ENCODE measurements at regions not wholly inside any gene's neighbourhood (a gene's known extent, or its start where the extent isn't known, plus 50 kb on each side); places are given as distances from the start of the nearest gene placed in this dataset.

GRCh38 chr4:108336076-108336475, 167.3 kb upstream of the LEF1 start:
- Histone ChIP-seq H2BK5ac (ENCODE audit: low read depth, low read length, poor library complexity, severe bottlenecking) (no peak overlapping the region), H3K27ac (ENCODE audit: low read length, poor library complexity, severe bottlenecking) (no peak overlapping the region), H3K14ac (ENCODE audit: low read length in 2 of 2) (no peak overlapping the region), H3K18ac (ENCODE audit: low read depth in 1 of 2, low read length in 2 of 2) (no peak overlapping the region), H3K23ac (ENCODE audit: low read length in 2 of 2) (no peak overlapping the region), H3K79me1 (replicated peaks; ENCODE audit: low read length, poor library complexity, severe bottlenecking) (no peaks in the 10 kb centered on the region), H3K4me1 (ENCODE audit: control insufficient read depth, insufficient read depth, low read depth, low read length) (no peaks in the 10 kb centered on the region), H3K9ac (ENCODE audit: low read length) (no peak overlapping the region), H2AFZ (ENCODE audit: low read depth, low read length) (no peak overlapping the region), H4K91ac (ENCODE audit: low read length) (no peak overlapping the region), H3K36me3 (ENCODE audit: control insufficient read depth in 1 of 2, insufficient read depth in 2 of 2, low read depth in 1 of 2, low read length in 2 of 2) (no peaks in the 10 kb centered on the region), H3K4me3 (ENCODE audit: insufficient read depth in 1 of 2, low read depth in 1 of 2, low read length in 2 of 2) (no peak overlapping the region), H4K8ac (ENCODE audit: low read length) (no peak overlapping the region), H2BK15ac (ENCODE audit: low read depth, poor library complexity, severe bottlenecking) (no peak overlapping the region), H3K9me3 (ENCODE audit: control insufficient read depth, low read length) (no peaks in the 10 kb centered on the region), H3K4me2 (ENCODE audit: low read length, poor library complexity, severe bottlenecking) (no peak overlapping the region), H3K27me3 (ENCODE audit: control insufficient read depth in 1 of 2, insufficient read depth in 1 of 2, low read length in 2 of 2) (peaks cover 0 to 41% of the 10 kb centered on the region in 2 experiments), H2AK5ac (ENCODE audit: low read length, severe bottlenecking) (no peak overlapping the region), H2BK120ac (ENCODE audit: low read depth, low read length) (no peak overlapping the region), H2BK12ac (ENCODE audit: low read length in 2 of 2) (no peak overlapping the region), H3K4ac (ENCODE audit: low read depth in 1 of 2, low read length in 2 of 2) (no peak overlapping the region)
- DNase-seq: peak; percentile 74

DNA sequence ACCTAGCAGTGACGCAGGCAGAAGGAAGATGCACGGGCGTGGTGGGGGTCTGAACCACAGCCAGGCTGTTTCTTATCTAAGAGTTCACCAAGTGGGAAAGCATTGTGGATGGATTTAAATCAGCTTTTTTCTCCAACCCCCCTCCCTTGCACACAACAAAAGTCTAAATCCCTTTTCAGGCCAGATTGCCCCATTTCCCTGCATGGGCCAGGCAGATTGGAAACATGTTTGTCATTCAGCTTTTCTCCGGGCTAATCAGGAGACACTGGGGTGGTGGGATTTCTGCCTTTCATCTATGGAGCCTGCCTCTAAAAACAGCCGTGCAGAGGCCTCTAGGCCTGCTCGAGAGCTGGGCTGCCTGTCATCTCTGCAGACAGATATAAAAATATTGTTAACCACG, 166.3 kb upstream of the LEF1 start:
- 56% methylated on average over 5 of the region's 7 CpGs for WGBS

DNA sequence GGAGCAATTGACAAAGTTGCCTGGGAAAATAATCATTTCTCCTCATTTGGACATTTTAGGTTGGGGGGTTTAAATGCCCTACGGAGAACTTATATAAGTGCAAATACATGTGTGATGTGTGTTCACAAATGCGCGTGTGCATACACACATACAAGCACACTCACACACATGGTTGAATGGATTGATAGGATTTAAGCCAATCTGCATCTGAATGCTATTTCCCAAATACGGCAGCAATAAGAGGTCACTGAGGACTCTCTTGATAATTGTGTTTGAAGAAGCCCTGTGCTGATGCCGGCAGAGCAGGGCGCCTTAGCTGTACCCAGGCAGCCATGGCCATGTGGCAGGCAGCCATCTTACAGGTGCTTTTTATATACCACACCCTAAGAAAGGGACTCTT, 165.3 kb upstream of the LEF1 start:
- DNase-seq: no peak
- Histone ChIP-seq H3K27me3 (ENCODE audit: control insufficient read depth in 1 of 2, insufficient read depth in 1 of 2, low read length in 2 of 2) (peaks cover 0 to 28% of the 10 kb centered on the region in 2 experiments), H3K18ac (ENCODE audit: low read depth in 1 of 2, low read length in 2 of 2) (peak overlapping the region in 1 of 2 experiments; percentile 0), H2AK5ac (ENCODE audit: low read length, severe bottlenecking) (no peak overlapping the region), H2BK120ac (ENCODE audit: low read depth, low read length) (no peak overlapping the region), H3K27ac (ENCODE audit: low read length, poor library complexity, severe bottlenecking) (no peak overlapping the region), H3K4me2 (ENCODE audit: low read length, poor library complexity, severe bottlenecking) (no peak overlapping the region), H4K8ac (ENCODE audit: low read length) (no peak overlapping the region), H3K9ac (ENCODE audit: low read length) (no peak overlapping the region), H3K23ac (ENCODE audit: low read length in 2 of 2) (no peak overlapping the region), H3K4me3 (ENCODE audit: insufficient read depth in 1 of 2, low read depth in 1 of 2, low read length in 2 of 2) (no peak overlapping the region), H4K91ac (ENCODE audit: low read length) (no peak overlapping the region), H2AFZ (ENCODE audit: low read depth, low read length) (no peak overlapping the region), H2BK15ac (ENCODE audit: low read depth, poor library complexity, severe bottlenecking) (no peak overlapping the region), H3K14ac (ENCODE audit: low read length in 2 of 2) (no peak overlapping the region), H3K4ac (ENCODE audit: low read depth in 1 of 2, low read length in 2 of 2) (no peak overlapping the region), H3K4me1 (ENCODE audit: control insufficient read depth, insufficient read depth, low read depth, low read length) (no peaks in the 10 kb centered on the region), H3K9me3 (ENCODE audit: control insufficient read depth, low read length) (no peaks in the 10 kb centered on the region), H2BK12ac (ENCODE audit: low read length in 2 of 2) (peak overlapping the region in 1 of 2 experiments; percentile 63), H3K79me1 (replicated peaks; ENCODE audit: low read length, poor library complexity, severe bottlenecking) (no peaks in the 10 kb centered on the region), H2BK5ac (ENCODE audit: low read depth, low read length, poor library complexity, severe bottlenecking) (no peak overlapping the region), H3K36me3 (ENCODE audit: control insufficient read depth in 1 of 2, insufficient read depth in 2 of 2, low read depth in 1 of 2, low read length in 2 of 2) (no peaks in the 10 kb centered on the region)
- WGBS: 94% methylated on average over 5 of the region's 6 CpGs

More for the DNA sequence above, 166.3 kb upstream of the LEF1 start:
- H3K4me2 ChIP-seq (ENCODE audit: low read length, poor library complexity, severe bottlenecking): no peak overlapping the region
- DNase-seq: no peak
- no peaks in the 10 kb centered on the region for H3K4me1 ChIP-seq (ENCODE audit: control insufficient read depth, insufficient read depth, low read depth, low read length)
- no peak overlapping the region for H2AK5ac ChIP-seq (ENCODE audit: low read length, severe bottlenecking)
- H3K9ac ChIP-seq (ENCODE audit: low read length): no peak overlapping the region
- H2BK5ac ChIP-seq (ENCODE audit: low read depth, low read length, poor library complexity, severe bottlenecking): no peak overlapping the region
- H2BK15ac ChIP-seq (ENCODE audit: low read depth, poor library complexity, severe bottlenecking): peak overlapping the region; percentile 44
- H2BK120ac ChIP-seq (ENCODE audit: low read depth, low read length): no peak overlapping the region
- no peak overlapping the region for H3K4me3 ChIP-seq (ENCODE audit: insufficient read depth in 1 of 2, low read depth in 1 of 2, low read length in 2 of 2)
- peak overlapping the region in 1 of 2 experiments; percentile 69 for H3K4ac ChIP-seq (ENCODE audit: low read depth in 1 of 2, low read length in 2 of 2)
- H4K91ac ChIP-seq (ENCODE audit: low read length): no peak overlapping the region
- H3K23ac ChIP-seq (ENCODE audit: low read length in 2 of 2): no peak overlapping the region
- peak overlapping the region in 1 of 2 experiments; percentile 62 for H3K18ac ChIP-seq (ENCODE audit: low read depth in 1 of 2, low read length in 2 of 2)
- no peak overlapping the region for H3K14ac ChIP-seq (ENCODE audit: low read length in 2 of 2)
- H2BK12ac ChIP-seq (ENCODE audit: low read length in 2 of 2): peak overlapping the region in 1 of 2 experiments; percentile 90
- no peaks in the 10 kb centered on the region for H3K36me3 ChIP-seq (ENCODE audit: control insufficient read depth in 1 of 2, insufficient read depth in 2 of 2, low read depth in 1 of 2, low read length in 2 of 2)
- H3K9me3 ChIP-seq (ENCODE audit: control insufficient read depth, low read length): no peaks in the 10 kb centered on the region
- H3K79me1 ChIP-seq (replicated peaks; ENCODE audit: low read length, poor library complexity, severe bottlenecking): no peaks in the 10 kb centered on the region
- H3K27ac ChIP-seq (ENCODE audit: low read length, poor library complexity, severe bottlenecking): no peak overlapping the region
- no peak overlapping the region for H4K8ac ChIP-seq (ENCODE audit: low read length)
- peaks cover 0 to 33% of the 10 kb centered on the region in 2 experiments for H3K27me3 ChIP-seq (ENCODE audit: control insufficient read depth in 1 of 2, insufficient read depth in 1 of 2, low read length in 2 of 2)
- no peak overlapping the region for H2AFZ ChIP-seq (ENCODE audit: low read depth, low read length)

- Histone ChIP-seq H4K91ac (ENCODE audit: low read length) (peak overlapping the region; percentile 72), H2BK12ac (ENCODE audit: low read length in 2 of 2) (peak overlapping the region; percentile 45 to 94), H3K4me1 (ENCODE audit: control insufficient read depth, insufficient read depth, low read depth, low read length) (no peaks in the 10 kb centered on the region), H3K4me3 (ENCODE audit: insufficient read depth in 1 of 2, low read depth in 1 of 2, low read length in 2 of 2) (no peak overlapping the region), H2AK5ac (ENCODE audit: low read length, severe bottlenecking) (no peak overlapping the region), H2BK120ac (ENCODE audit: low read depth, low read length) (no peak overlapping the region), H3K36me3 (ENCODE audit: control insufficient read depth in 1 of 2, insufficient read depth in 2 of 2, low read depth in 1 of 2, low read length in 2 of 2) (no peaks in the 10 kb centered on the region), H2AFZ (ENCODE audit: low read depth, low read length) (no peak overlapping the region), H3K79me1 (replicated peaks; ENCODE audit: low read length, poor library complexity, severe bottlenecking) (no peaks in the 10 kb centered on the region), H3K9ac (ENCODE audit: low read length) (no peak overlapping the region), H2BK5ac (ENCODE audit: low read depth, low read length, poor library complexity, severe bottlenecking) (no peak overlapping the region), H3K27me3 (ENCODE audit: control insufficient read depth in 1 of 2, insufficient read depth in 1 of 2, low read length in 2 of 2) (peaks cover 0 to 34% of the 10 kb centered on the region in 2 experiments), H3K18ac (ENCODE audit: low read depth in 1 of 2, low read length in 2 of 2) (peak overlapping the region in 1 of 2 experiments; percentile 37), H2BK15ac (ENCODE audit: low read depth, poor library complexity, severe bottlenecking) (no peak overlapping the region), H4K8ac (ENCODE audit: low read length) (no peak overlapping the region), H3K4me2 (ENCODE audit: low read length, poor library complexity, severe bottlenecking) (no peak overlapping the region), H3K4ac (ENCODE audit: low read depth in 1 of 2, low read length in 2 of 2) (no peak overlapping the region), H3K14ac (ENCODE audit: low read length in 2 of 2) (no peak overlapping the region), H3K27ac (ENCODE audit: low read length, poor library complexity, severe bottlenecking) (no peak overlapping the region), H3K23ac (ENCODE audit: low read length in 2 of 2) (no peak overlapping the region), H3K9me3 (ENCODE audit: control insufficient read depth, low read length) (no peaks in the 10 kb centered on the region)
- 71% methylated on average over 5 of the region's 7 CpGs for WGBS
- no peak for DNase-seq
These were observed 164.7 kb upstream of the LEF1 start for GRCh38 chr4:108333353-108333942.
